ENCODE measurements at regions not wholly inside any gene's neighbourhood (a gene's known extent, or its start where the extent isn't known, plus 50 kb on each side); places are given as distances from the start of the nearest gene placed in this dataset.

DNA sequence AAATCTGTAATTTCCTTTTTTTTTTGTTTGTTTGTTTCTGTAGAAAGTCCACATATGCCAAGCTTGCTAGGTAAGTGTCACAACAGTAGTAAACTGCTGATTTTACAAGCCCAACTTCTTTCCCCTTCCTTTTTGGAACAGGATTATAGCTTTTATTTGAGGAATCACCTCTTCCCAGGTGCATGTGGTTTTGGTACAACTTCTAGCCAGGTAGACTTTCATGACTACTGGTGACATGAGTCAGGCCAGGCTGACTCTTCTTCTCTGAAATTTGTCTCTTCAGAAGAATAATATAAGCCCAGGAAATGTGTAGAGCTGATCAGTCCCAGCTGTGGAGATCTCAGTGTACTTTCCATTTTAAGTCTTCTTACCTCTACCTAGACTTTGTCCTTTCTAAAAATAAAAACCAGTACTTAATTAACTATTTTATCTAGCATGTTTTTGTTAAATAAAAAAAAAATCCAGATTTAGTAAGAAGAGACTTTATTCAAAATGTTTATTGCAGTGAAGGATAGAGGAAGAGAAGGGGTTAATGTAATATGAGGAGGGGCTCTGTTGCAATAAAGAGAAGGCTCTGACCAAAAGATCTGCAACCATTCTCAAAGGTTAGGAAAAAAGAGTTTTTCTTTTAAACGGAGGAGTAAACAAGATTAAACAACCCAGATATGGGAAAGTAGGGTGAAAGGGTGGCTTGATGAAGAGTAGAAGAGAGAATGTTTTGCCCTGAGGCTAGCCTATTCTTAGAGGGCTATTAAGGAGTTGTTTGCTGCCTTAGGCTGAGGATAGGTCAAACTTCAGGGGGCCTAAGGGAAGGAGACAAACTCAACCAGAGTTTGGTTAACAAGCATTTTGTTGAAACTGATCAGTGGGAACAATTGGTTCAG lies 664.2 kb downstream of the SORCS1 start:
- Mint-ChIP-seq H3K36me3 (no peaks in the 10 kb centered on the region), H3K27me3 (ENCODE audit: low read depth) (no peaks in the 10 kb centered on the region), H3K27ac (no peak overlapping the region), H3K4me3 (no peak overlapping the region), H3K4me1 (no peaks in the 10 kb centered on the region), H3K9me3 (no peaks in the 10 kb centered on the region)
- DNase-seq (ENCODE audit: low spot score in 2 of 2, unreplicated experiment in 2 of 2): no peak
- TF ChIP-seq, protein P1, sequence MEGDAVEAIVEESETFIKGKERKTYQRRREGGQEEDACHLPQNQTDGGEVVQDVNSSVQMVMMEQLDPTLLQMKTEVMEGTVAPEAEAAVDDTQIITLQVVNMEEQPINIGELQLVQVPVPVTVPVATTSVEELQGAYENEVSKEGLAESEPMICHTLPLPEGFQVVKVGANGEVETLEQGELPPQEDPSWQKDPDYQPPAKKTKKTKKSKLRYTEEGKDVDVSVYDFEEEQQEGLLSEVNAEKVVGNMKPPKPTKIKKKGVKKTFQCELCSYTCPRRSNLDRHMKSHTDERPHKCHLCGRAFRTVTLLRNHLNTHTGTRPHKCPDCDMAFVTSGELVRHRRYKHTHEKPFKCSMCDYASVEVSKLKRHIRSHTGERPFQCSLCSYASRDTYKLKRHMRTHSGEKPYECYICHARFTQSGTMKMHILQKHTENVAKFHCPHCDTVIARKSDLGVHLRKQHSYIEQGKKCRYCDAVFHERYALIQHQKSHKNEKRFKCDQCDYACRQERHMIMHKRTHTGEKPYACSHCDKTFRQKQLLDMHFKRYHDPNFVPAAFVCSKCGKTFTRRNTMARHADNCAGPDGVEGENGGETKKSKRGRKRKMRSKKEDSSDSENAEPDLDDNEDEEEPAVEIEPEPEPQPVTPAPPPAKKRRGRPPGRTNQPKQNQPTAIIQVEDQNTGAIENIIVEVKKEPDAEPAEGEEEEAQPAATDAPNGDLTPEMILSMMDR (IDR thresholded peaks at IDR 0.05; ENCODE audit: unreplicated experiment): no peak

DNA sequence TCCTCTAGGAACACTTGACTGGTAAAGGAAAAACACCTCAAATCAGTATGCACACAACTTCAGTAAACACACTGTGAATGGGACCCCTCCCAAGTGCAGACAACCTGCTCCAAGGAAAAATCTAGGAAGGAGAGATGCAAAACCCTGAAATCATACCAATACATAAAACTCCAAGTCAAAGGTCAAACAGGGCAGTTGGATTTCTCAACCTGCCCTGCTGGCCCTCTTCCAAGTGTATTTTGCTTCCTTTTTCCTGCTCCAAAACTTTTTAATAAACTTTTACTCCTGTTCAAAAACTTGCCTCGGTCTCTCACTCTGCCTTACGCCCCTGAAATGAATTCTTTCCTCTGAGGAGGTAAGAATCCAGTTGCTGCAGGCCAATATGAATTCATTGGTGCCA lies 665.1 kb downstream of the SORCS1 start:
- Mint-ChIP-seq H3K27ac (no peak overlapping the region), H3K4me3 (no peak overlapping the region), H3K4me1 (no peaks in the 10 kb centered on the region), H3K9me3 (no peaks in the 10 kb centered on the region), H3K27me3 (ENCODE audit: low read depth) (peaks cover 2% of the 10 kb centered on the region), H3K36me3 (no peaks in the 10 kb centered on the region)
- no peak for DNase-seq (ENCODE audit: low spot score in 2 of 2, unreplicated experiment in 2 of 2)
- TF ChIP-seq, protein P1 (IDR thresholded peaks at IDR 0.05; ENCODE audit: unreplicated experiment): no peak

DNA sequence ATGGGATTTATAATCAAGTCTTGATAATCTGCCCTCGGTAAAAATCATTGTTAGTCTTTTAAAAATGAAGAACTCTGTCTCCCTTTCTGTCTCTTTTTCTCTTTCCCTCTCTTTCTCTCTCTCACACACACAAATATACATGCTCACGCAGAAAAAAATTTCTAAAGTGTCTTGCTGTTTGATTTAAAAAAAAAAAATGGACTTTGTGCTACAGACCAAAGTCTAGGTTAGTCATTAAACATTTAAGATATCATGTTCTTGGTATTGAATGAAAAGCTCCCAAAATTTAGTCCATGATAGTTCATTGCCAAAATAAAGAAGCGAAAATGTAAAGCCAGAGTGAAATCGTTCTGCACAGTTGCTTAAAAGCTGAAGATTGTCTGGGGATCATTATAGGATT lies 665.8 kb downstream of the SORCS1 start:
- Mint-ChIP-seq H3K27me3 (ENCODE audit: low read depth) (peaks cover 6% of the 10 kb centered on the region), H3K4me1 (no peaks in the 10 kb centered on the region), H3K4me3 (no peak overlapping the region), H3K9me3 (no peaks in the 10 kb centered on the region), H3K36me3 (no peaks in the 10 kb centered on the region), H3K27ac (no peak overlapping the region)
- no peak for DNase-seq (ENCODE audit: low spot score in 2 of 2, unreplicated experiment in 2 of 2)
- TF ChIP-seq, protein P1 (IDR thresholded peaks at IDR 0.05; ENCODE audit: unreplicated experiment): no peak

DNA sequence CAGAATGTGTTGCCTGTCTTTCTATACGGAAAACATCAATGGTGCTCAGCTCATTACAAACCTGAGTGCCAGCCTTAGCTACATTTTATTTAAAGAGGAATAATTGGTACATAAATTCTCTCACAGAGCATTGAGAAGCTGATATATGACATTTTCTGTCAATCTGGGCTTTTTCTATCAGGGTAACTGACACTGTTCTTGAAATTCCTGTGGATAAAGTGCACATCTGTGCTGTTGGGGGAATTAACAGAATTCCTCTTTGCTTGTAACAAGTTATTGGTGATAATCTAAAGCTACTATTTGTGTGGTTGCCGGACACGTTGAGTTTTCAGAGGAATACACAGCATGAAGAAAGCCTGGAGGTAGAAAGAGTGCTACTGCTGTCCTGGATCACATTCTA lies 668.6 kb downstream of the SORCS1 start:
- Mint-ChIP-seq H3K27ac (no peak overlapping the region), H3K36me3 (no peaks in the 10 kb centered on the region), H3K9me3 (peaks cover 2% of the 10 kb centered on the region)

DNA sequence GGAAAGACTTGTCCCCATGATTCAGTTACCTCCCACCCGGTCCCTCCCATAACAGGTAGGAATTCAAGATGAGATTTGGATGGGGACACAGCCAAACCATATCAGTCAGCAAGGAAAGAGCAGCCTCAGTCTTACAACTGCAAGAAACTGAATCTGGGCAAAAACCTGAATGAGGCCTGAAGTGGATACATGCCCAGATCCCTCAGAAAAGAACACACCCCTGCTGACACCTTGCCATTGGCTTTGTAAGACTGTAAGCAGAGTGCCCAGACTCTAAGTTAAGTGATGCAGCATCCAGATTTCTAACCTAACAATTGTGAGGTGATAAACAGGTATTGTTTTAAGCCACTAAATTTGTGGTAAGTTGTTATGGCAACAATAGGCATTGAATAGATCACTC lies 670.8 kb downstream of the SORCS1 start:
- DNase-seq (ENCODE audit: low spot score in 2 of 2, unreplicated experiment in 2 of 2): no peak
- H3K27ac Mint-ChIP-seq: no peak overlapping the region
- no peaks in the 10 kb centered on the region for H3K36me3 Mint-ChIP-seq
- no peaks in the 10 kb centered on the region for H3K4me1 Mint-ChIP-seq
- H3K4me3 Mint-ChIP-seq: no peak overlapping the region
- peaks cover 5% of the 10 kb centered on the region for H3K9me3 Mint-ChIP-seq
- peaks cover 9% of the 10 kb centered on the region for H3K27me3 Mint-ChIP-seq (ENCODE audit: low read depth)
- TF ChIP-seq, protein P1 (IDR thresholded peaks at IDR 0.05; ENCODE audit: unreplicated experiment): no peak

More for the DNA sequence above, 668.6 kb downstream of the SORCS1 start:
- Mint-ChIP-seq H3K4me3 (no peak overlapping the region), H3K4me1 (no peaks in the 10 kb centered on the region), H3K27me3 (ENCODE audit: low read depth) (peaks cover 9% of the 10 kb centered on the region)
- DNase-seq (ENCODE audit: low spot score in 2 of 2, unreplicated experiment in 2 of 2): no peak
- TF ChIP-seq, protein P1 (IDR thresholded peaks at IDR 0.05; ENCODE audit: unreplicated experiment): no peak

Measured in mesothelial cell of epicardium (in vitro differentiated cells).